Vagina (tissue), 2 donors: ENCODE measurements at regions not wholly inside any gene's neighbourhood (a gene's known extent, or its start where the extent isn't known, plus 50 kb on each side); places are given as distances from the start of the nearest gene placed in this dataset.

ENCODE experiments used
- CTCF ChIP-seq, 3 experiments: fragments of 450-650 bp in 2 of 3; fragments of 200-600 bp in 1 of 3; sonication (generic) in 1 of 3; IDR thresholded peaks; one replicate each; pipeline ENCODE4 v1.5.1; 2017 to 2019; ENCODE audit warnings: antibody characterized with exemption in 3 of 3, mild to moderate bottlenecking in 2 of 3, moderate library complexity in 2 of 3
- POLR2A ChIP-seq, 2 donors: fragments of 450-650 bp; IDR thresholded peaks; one replicate each; pipeline ENCODE4 v1.6.1; 2017; ENCODE audit warnings: antibody characterized with exemption in 2 of 2, mild to moderate bottlenecking in 2 of 2, moderate library complexity in 2 of 2
- POLR2AphosphoS5 ChIP-seq, 2 donors: sonication (generic); formaldehyde crosslinking; IDR thresholded peaks; one replicate each; pipeline ENCODE4 v1.9.0; 2017; ENCODE audit warnings: antibody characterized with exemption in 2 of 2, mild to moderate bottlenecking in 2 of 2, low read depth in 1 of 2; ENCODE audit not compliant: insufficient read depth in 1 of 2

GRCh38 chr18:21955757-21956652 lies 213.4 kb upstream of the GATA6 start:
- TF ChIP-seq POLR2A (IDR thresholded peaks at IDR 0.05) (no peak), CTCF (IDR thresholded peaks at IDR 0.05) (peak; percentile 43 to 65 (median 50)), POLR2AphosphoS5 (IDR thresholded peaks at IDR 0.05; ENCODE audit: insufficient read depth in 1 of 2, low read depth in 1 of 2) (no peak)
